ENCODE measurements at regions not wholly inside any gene's neighbourhood (a gene's known extent, or its start where the extent isn't known, plus 50 kb on each side); places are given as distances from the start of the nearest gene placed in this dataset.

DNA sequence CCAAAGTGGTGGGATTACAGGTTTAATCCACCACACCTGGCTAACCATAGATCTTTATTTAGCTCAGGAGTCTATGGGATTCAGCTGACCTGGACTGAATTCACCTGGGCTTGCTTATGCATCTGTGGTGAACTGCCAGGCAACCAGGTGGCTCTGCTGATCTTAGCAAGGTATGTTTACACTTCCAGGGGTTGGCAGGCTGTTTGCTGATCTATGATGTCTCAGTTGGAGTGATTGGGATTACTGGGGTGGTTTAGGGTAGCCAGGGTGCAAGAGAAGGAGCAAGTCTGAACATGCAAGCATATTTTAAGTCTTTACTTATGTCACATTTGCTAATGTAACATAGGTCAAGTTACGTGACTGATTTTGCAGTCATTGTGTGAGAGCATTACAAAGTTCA, 63.6 kb upstream of the JAK2 start:
- Histone ChIP-seq H3K27ac (ENCODE audit: low read depth, low read length) (no peak overlapping the region), H3K36me3 (ENCODE audit: control insufficient read depth in 3 of 3, insufficient read depth in 3 of 3, low read length in 3 of 3) (no peaks in the 10 kb centered on the region)

DNA sequence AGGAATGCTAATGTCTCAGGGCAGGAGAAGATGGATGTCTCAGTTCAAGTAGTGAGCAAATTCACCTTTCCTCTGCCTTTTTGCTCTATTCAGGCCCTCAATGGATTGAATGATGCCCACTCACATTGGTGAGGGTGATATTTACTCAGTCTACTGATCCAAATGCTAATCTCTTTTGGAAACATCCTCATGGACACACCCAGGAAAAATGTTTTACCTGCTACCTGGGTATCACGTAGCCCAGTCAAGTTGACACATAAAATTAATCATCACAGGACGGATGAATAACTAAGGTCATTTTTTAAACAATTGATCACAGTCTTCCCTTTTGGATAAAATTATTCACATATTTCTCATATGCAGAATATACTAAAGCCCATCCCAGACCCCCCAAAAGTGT, 63.0 kb upstream of the JAK2 start:
- no peaks in the 10 kb centered on the region for H3K9me3 ChIP-seq (ENCODE audit: control insufficient read depth in 3 of 3, low read length in 3 of 3)
- no peak overlapping the region for H3K4me3 ChIP-seq (ENCODE audit: low read length in 3 of 3)
- H3K4me1 ChIP-seq (ENCODE audit: control insufficient read depth in 3 of 3, insufficient read depth in 3 of 3, low read length in 3 of 3): peaks cover 11 to 28% (median 17%) of the 10 kb centered on the region in 3 donors
- H3K27me3 ChIP-seq (ENCODE audit: control insufficient read depth in 3 of 3, insufficient read depth in 3 of 3, low read length in 3 of 3): no peaks in the 10 kb centered on the region
- no peak overlapping the region for H3K9ac ChIP-seq (ENCODE audit: low read depth in 1 of 3, low read length in 3 of 3)
- H3K36me3 ChIP-seq (ENCODE audit: control insufficient read depth in 3 of 3, insufficient read depth in 3 of 3, low read length in 3 of 3): no peaks in the 10 kb centered on the region
- H3K27ac ChIP-seq (ENCODE audit: low read depth, low read length): peak overlapping the region; percentile 83

More for the DNA sequence above, 63.6 kb upstream of the JAK2 start:
- Histone ChIP-seq H3K4me3 (ENCODE audit: low read length in 3 of 3) (no peak overlapping the region), H3K9ac (ENCODE audit: low read depth in 1 of 3, low read length in 3 of 3) (no peak overlapping the region), H3K9me3 (ENCODE audit: control insufficient read depth in 3 of 3, low read length in 3 of 3) (no peaks in the 10 kb centered on the region), H3K4me1 (ENCODE audit: control insufficient read depth in 3 of 3, insufficient read depth in 3 of 3, low read length in 3 of 3) (peaks cover 11 to 25% (median 17%) of the 10 kb centered on the region in 3 donors), H3K27me3 (ENCODE audit: control insufficient read depth in 3 of 3, insufficient read depth in 3 of 3, low read length in 3 of 3) (no peaks in the 10 kb centered on the region)

DNA sequence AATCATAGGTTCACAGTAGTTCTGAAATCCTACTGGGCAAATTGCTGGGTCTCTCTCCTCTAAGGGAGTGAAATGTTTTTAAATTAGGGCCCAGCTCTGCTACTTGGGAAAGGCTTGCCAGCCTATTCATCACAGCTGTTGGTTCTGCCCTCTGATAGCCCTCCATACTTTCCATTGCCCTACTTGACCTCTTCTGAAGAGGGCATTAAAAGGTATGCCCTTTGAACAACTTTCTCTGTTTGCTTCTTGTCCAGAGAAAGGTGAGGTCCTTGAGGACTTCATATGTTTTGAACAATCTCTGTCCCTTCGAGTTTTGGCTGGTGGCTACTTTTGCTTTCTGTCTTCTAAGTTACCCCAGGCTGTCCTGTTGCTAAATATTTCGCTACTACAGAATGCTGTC, 62.3 kb upstream of the JAK2 start:
- Histone ChIP-seq H3K27ac (ENCODE audit: low read depth, low read length) (peak overlapping the region; percentile 83), H3K4me1 (ENCODE audit: control insufficient read depth in 3 of 3, insufficient read depth in 3 of 3, low read length in 3 of 3) (peaks cover 11 to 29% (median 17%) of the 10 kb centered on the region in 3 donors), H3K4me3 (ENCODE audit: low read length in 3 of 3) (no peak overlapping the region)

DNA sequence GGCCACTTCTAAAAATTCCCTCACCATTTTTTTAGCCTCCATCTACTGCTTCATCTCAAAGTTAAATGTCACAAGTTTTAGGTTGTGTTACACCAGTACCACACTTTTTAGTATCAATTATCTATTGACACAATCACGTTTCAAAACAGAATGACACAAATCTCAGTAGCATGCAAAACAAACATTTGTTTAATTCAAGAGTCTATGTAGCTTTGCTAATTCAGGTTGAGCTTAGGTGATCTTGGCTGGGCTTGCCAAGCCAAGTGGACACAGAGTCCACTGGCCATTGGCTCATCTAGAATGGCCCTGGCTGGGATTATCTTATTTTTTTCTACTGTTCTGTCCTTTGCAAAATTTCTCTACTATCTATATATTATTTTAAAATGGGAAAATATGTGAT, 61.9 kb upstream of the JAK2 start:
- H3K27ac ChIP-seq (ENCODE audit: low read depth, low read length): peak overlapping the region; percentile 83
- H3K9me3 ChIP-seq (ENCODE audit: control insufficient read depth in 3 of 3, low read length in 3 of 3): no peaks in the 10 kb centered on the region
- peaks cover 11 to 29% (median 17%) of the 10 kb centered on the region in 3 donors for H3K4me1 ChIP-seq (ENCODE audit: control insufficient read depth in 3 of 3, insufficient read depth in 3 of 3, low read length in 3 of 3)
- H3K4me3 ChIP-seq (ENCODE audit: low read length in 3 of 3): no peak overlapping the region
- no peaks in the 10 kb centered on the region for H3K36me3 ChIP-seq (ENCODE audit: control insufficient read depth in 3 of 3, insufficient read depth in 3 of 3, low read length in 3 of 3)
- no peaks in the 10 kb centered on the region for H3K27me3 ChIP-seq (ENCODE audit: control insufficient read depth in 3 of 3, insufficient read depth in 3 of 3, low read length in 3 of 3)
- no peak overlapping the region for H3K9ac ChIP-seq (ENCODE audit: low read depth in 1 of 3, low read length in 3 of 3)

More for the DNA sequence above, 62.3 kb upstream of the JAK2 start:
- Histone ChIP-seq H3K9me3 (ENCODE audit: control insufficient read depth in 3 of 3, low read length in 3 of 3) (no peaks in the 10 kb centered on the region), H3K27me3 (ENCODE audit: control insufficient read depth in 3 of 3, insufficient read depth in 3 of 3, low read length in 3 of 3) (no peaks in the 10 kb centered on the region), H3K36me3 (ENCODE audit: control insufficient read depth in 3 of 3, insufficient read depth in 3 of 3, low read length in 3 of 3) (no peaks in the 10 kb centered on the region), H3K9ac (ENCODE audit: low read depth in 1 of 3, low read length in 3 of 3) (no peak overlapping the region)

DNA sequence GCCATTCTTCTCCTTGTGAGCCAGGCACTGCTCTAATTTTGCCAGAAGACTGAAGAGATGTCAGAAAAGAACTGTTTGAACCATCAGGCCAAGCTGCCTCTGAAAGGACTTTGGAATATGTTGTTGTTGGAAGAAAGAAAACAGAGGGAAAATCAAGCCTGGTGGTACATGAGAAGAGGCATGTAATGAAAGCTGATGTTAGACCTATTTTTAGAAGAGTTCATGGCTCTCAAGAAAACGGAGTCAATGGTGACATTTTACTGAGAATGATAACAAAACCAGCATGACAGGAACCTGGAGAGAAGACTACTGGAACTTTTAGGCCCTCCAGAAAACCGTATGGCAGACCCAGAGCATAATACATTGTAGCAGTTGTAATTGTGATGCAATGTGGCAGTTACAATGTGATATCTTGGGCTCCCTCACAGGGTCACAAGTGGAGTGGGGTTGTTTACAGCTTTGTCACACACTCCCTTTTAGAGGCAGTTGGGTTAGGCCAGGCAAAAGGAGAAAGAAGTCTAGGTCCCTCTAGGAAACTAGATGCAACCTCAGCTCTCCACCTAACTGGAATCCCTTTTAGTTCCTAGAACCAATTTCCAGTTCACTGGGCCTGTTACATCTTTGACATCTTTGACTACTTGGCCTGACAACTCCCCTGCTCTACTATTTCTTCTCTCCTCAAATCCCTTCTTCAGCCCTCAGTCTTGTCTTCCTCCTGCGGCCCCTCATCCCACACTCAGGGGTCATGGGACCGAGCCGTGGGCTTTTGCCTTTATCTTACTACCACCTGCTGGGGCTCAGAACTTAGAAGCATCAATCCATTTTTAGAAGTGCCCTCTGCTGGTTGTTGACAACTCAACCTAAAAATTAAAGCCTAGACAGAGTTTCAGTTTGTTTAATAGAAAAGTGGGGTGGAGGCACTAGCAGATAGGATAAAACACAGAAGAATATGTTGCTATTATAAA, 61.2 kb upstream of the JAK2 start:
- Histone ChIP-seq H3K36me3 (ENCODE audit: control insufficient read depth in 3 of 3, insufficient read depth in 3 of 3, low read length in 3 of 3) (no peaks in the 10 kb centered on the region), H3K27me3 (ENCODE audit: control insufficient read depth in 3 of 3, insufficient read depth in 3 of 3, low read length in 3 of 3) (no peaks in the 10 kb centered on the region), H3K4me3 (ENCODE audit: low read length in 3 of 3) (no peak overlapping the region), H3K27ac (ENCODE audit: low read depth, low read length) (peak overlapping the region; percentile 83), H3K9me3 (ENCODE audit: control insufficient read depth in 3 of 3, low read length in 3 of 3) (no peaks in the 10 kb centered on the region), H3K9ac (ENCODE audit: low read depth in 1 of 3, low read length in 3 of 3) (no peak overlapping the region), H3K4me1 (ENCODE audit: control insufficient read depth in 3 of 3, insufficient read depth in 3 of 3, low read length in 3 of 3) (peaks cover 11 to 29% (median 17%) of the 10 kb centered on the region in 3 donors)

DNA sequence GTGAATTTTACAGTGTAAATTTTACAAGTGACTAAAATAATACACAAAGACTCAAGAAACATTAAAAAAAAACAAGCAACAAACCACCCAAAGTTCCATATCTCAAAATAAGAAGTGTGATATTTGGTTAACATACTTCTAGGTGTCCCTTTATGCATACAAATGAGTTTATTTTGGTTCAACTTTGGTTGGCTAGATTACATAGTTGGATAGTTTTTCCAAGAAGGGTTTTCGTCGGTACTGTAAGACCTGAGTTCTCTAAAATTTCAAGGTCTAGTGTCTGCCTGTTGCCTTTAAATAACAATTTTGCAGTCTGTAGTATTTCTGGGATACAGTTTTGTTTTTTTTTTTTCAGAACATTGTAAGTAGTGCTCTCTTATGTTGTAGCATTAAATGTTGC, 58.8 kb upstream of the JAK2 start:
- Histone ChIP-seq H3K9me3 (ENCODE audit: control insufficient read depth in 3 of 3, low read length in 3 of 3) (no peaks in the 10 kb centered on the region), H3K27ac (ENCODE audit: low read depth, low read length) (no peak overlapping the region), H3K36me3 (ENCODE audit: control insufficient read depth in 3 of 3, insufficient read depth in 3 of 3, low read length in 3 of 3) (no peaks in the 10 kb centered on the region), H3K4me1 (ENCODE audit: control insufficient read depth in 3 of 3, insufficient read depth in 3 of 3, low read length in 3 of 3) (peaks cover 11 to 29% (median 17%) of the 10 kb centered on the region in 3 donors), H3K9ac (ENCODE audit: low read depth in 1 of 3, low read length in 3 of 3) (no peak overlapping the region), H3K27me3 (ENCODE audit: control insufficient read depth in 3 of 3, insufficient read depth in 3 of 3, low read length in 3 of 3) (no peaks in the 10 kb centered on the region), H3K4me3 (ENCODE audit: low read length in 3 of 3) (no peak overlapping the region)

DNA sequence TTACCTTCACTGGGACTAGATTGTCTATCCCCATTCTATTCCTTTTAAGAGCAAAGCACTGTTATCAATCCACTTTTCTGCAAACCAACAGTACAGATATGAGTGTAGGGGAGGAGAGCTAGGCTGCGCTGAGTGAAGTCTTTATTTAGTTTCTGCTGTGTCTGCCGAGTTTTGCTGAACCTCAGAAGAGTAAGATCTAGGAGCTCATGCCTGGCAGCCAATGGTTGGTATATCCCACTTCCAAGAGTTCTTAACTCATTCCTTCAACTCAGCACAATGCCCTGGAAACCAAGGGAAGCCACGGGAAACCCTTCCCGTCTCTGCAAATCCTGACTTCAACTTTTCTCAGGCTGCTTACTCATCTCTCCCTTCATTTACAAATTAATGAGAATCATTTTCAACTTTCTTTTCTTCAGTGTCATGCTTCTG, 58.0 kb upstream of the JAK2 start:
- H3K9ac ChIP-seq (ENCODE audit: low read depth in 1 of 3, low read length in 3 of 3): peak overlapping the region in 1 of 3 donors; percentile 41
- H3K4me3 ChIP-seq (ENCODE audit: low read length in 3 of 3): peak overlapping the region in 1 of 3 donors; percentile 41
- H3K27me3 ChIP-seq (ENCODE audit: control insufficient read depth in 3 of 3, insufficient read depth in 3 of 3, low read length in 3 of 3): no peaks in the 10 kb centered on the region
- H3K27ac ChIP-seq (ENCODE audit: low read depth, low read length): peak overlapping the region; percentile 51
- peaks cover 11 to 25% (median 17%) of the 10 kb centered on the region in 3 donors for H3K4me1 ChIP-seq (ENCODE audit: control insufficient read depth in 3 of 3, insufficient read depth in 3 of 3, low read length in 3 of 3)
- no peaks in the 10 kb centered on the region for H3K9me3 ChIP-seq (ENCODE audit: control insufficient read depth in 3 of 3, low read length in 3 of 3)
- no peaks in the 10 kb centered on the region for H3K36me3 ChIP-seq (ENCODE audit: control insufficient read depth in 3 of 3, insufficient read depth in 3 of 3, low read length in 3 of 3)

DNA sequence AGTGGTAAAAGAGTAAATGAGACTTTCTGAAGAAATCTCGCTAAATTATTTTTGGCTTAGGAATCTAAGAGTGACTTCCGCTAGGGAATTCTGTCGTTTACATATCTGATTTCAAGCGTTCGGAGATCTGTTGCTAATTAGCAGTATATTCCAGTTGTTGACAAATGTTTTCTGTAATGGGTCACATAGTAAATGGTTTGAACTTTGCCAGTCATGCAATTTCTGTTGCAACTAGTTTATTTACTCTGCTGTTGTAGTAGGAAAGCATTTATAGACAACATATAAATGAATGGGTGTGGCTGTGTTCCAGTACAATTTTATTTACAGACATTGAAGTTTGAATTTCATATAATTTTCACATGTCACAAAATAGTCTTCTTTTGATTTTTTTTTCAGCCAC, 57.4 kb upstream of the JAK2 start:
- H3K4me1 ChIP-seq (ENCODE audit: control insufficient read depth in 3 of 3, insufficient read depth in 3 of 3, low read length in 3 of 3): peaks cover 9 to 21% (median 15%) of the 10 kb centered on the region in 3 donors
- no peaks in the 10 kb centered on the region for H3K27me3 ChIP-seq (ENCODE audit: control insufficient read depth in 3 of 3, insufficient read depth in 3 of 3, low read length in 3 of 3)
- no peaks in the 10 kb centered on the region for H3K9me3 ChIP-seq (ENCODE audit: control insufficient read depth in 3 of 3, low read length in 3 of 3)
- peak overlapping the region; percentile 51 for H3K27ac ChIP-seq (ENCODE audit: low read depth, low read length)
- peak overlapping the region in 1 of 3 donors; percentile 41 for H3K9ac ChIP-seq (ENCODE audit: low read depth in 1 of 3, low read length in 3 of 3)
- no peaks in the 10 kb centered on the region for H3K36me3 ChIP-seq (ENCODE audit: control insufficient read depth in 3 of 3, insufficient read depth in 3 of 3, low read length in 3 of 3)
- H3K4me3 ChIP-seq (ENCODE audit: low read length in 3 of 3): peak overlapping the region in 1 of 3 donors; percentile 17

DNA sequence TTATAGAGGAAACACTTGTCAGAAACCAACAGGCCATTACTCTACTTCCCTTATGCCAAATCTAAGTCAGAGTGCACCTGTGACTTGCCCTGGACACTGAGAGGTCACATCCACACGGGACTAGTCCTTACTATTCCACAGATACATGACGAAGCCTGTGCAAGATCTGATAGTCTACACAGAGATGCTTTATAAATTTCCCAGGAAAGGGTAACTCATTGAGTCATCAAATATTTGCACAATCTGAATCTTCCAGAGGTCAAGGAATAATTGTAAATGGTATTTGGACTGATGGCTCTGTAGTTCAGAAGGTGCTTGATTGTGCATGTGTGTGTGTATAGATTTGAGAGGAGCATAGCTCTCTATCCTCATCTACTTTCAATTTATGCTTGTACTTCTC, 55.2 kb upstream of the JAK2 start:
- peaks cover under 1 to 9% (median 8%) of the 10 kb centered on the region in 3 donors for H3K4me1 ChIP-seq (ENCODE audit: control insufficient read depth in 3 of 3, insufficient read depth in 3 of 3, low read length in 3 of 3)
- H3K36me3 ChIP-seq (ENCODE audit: control insufficient read depth in 3 of 3, insufficient read depth in 3 of 3, low read length in 3 of 3): no peaks in the 10 kb centered on the region
- H3K27ac ChIP-seq (ENCODE audit: low read depth, low read length): no peak overlapping the region
- no peak overlapping the region for H3K9ac ChIP-seq (ENCODE audit: low read depth in 1 of 3, low read length in 3 of 3)
- H3K9me3 ChIP-seq (ENCODE audit: control insufficient read depth in 3 of 3, low read length in 3 of 3): no peaks in the 10 kb centered on the region
- H3K27me3 ChIP-seq (ENCODE audit: control insufficient read depth in 3 of 3, insufficient read depth in 3 of 3, low read length in 3 of 3): no peaks in the 10 kb centered on the region
- H3K4me3 ChIP-seq (ENCODE audit: low read length in 3 of 3): no peak overlapping the region

DNA sequence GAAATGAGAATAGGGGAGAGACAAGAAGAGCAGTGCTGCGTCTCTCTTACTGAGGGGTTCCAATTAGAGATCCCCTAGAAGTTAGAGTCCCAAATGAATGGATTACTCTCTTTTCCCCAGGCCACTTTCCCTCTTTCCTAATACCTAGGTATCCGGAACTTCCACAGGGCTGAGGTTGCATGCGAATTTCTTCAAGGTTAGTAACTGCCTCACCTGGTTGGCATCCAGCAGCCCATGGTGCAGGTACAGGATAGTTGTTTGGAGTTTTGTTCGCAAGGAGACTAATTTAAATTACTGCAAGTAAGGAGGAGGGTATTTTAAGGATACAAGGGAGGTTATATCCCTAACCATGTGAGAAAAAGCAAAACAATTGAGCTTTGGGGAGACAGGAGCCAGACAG, 52.4 kb upstream of the JAK2 start:
- Histone ChIP-seq H3K9me3 (ENCODE audit: control insufficient read depth in 3 of 3, low read length in 3 of 3) (no peaks in the 10 kb centered on the region), H3K36me3 (ENCODE audit: control insufficient read depth in 3 of 3, insufficient read depth in 3 of 3, low read length in 3 of 3) (no peaks in the 10 kb centered on the region), H3K27me3 (ENCODE audit: control insufficient read depth in 3 of 3, insufficient read depth in 3 of 3, low read length in 3 of 3) (no peaks in the 10 kb centered on the region), H3K27ac (ENCODE audit: low read depth, low read length) (no peak overlapping the region), H3K9ac (ENCODE audit: low read depth in 1 of 3, low read length in 3 of 3) (no peak overlapping the region), H3K4me3 (ENCODE audit: low read length in 3 of 3) (no peak overlapping the region), H3K4me1 (ENCODE audit: control insufficient read depth in 3 of 3, insufficient read depth in 3 of 3, low read length in 3 of 3) (peaks cover 12 to 15% (median 14%) of the 10 kb centered on the region in 3 donors)
